ENCODE measurements at regions not wholly inside any gene's neighbourhood (a gene's known extent, or its start where the extent isn't known, plus 50 kb on each side); places are given as distances from the start of the nearest gene placed in this dataset.

GRCh38 chr7:26034391-26034790, 117.6 kb upstream of the NFE2L3 start:
- H3K9me3 ChIP-seq: no peaks in the 10 kb centered on the region
- DNase-seq: no peak
- intact Hi-C loops (cut with DNase I): no loop called here
- no peak overlapping the region for H3K27ac ChIP-seq
- 51% methylated on average over 3 of the region's 3 CpGs for WGBS (ENCODE audit: insufficient coverage, low coverage, low lambda C conversion rate, missing lambda C conversion rate)
- no peaks in the 10 kb centered on the region for H3K36me3 ChIP-seq
- no peak for ATAC-seq
- TF ChIP-seq CTCF (IDR thresholded peaks at IDR 0.05): no peak
- no peak overlapping the region for H3K4me3 ChIP-seq
- no peaks in the 10 kb centered on the region for H3K4me1 ChIP-seq
- no peaks in the 10 kb centered on the region for H3K27me3 ChIP-seq

- no peaks in the 10 kb centered on the region for H3K36me3 ChIP-seq
- no peaks in the 10 kb centered on the region for H3K27me3 ChIP-seq
- intact Hi-C loops (cut with DNase I): no loop called here
- no peak overlapping the region for H3K4me3 ChIP-seq
- TF ChIP-seq POLR2A (IDR thresholded peaks at IDR 0.05): no peak
- TF ChIP-seq CTCF (IDR thresholded peaks at IDR 0.05): no peak
- ATAC-seq (no peak), DNase-seq (no peak)
- no peaks in the 10 kb centered on the region for H3K4me1 ChIP-seq
- no peaks in the 10 kb centered on the region for H3K9me3 ChIP-seq
- H3K27ac ChIP-seq: no peak overlapping the region
Measured at GRCh38 chr7:26035552-26035951, 116.4 kb upstream of the NFE2L3 start.

- no peak for ATAC-seq
Measured at GRCh38 chr7:26036092-26036491, 115.9 kb upstream of the NFE2L3 start.

GRCh38 chr7:26038201-26038990, 113.6 kb upstream of the NFE2L3 start:
- H3K9me3 ChIP-seq: no peaks in the 10 kb centered on the region
- no peaks in the 10 kb centered on the region for H3K27me3 ChIP-seq
- no peaks in the 10 kb centered on the region for H3K4me1 ChIP-seq
- H3K4me3 ChIP-seq: no peak overlapping the region
- WGBS (ENCODE audit: insufficient coverage, low coverage, low lambda C conversion rate, missing lambda C conversion rate): 47% methylated on average over 8 of the region's 9 CpGs
- ATAC-seq: no peak
- intact Hi-C loops (cut with DNase I): no loop called here
- H3K27ac ChIP-seq: no peak overlapping the region
- TF ChIP-seq CTCF (IDR thresholded peaks at IDR 0.05): no peak
- no peak for TF ChIP-seq POLR2A (IDR thresholded peaks at IDR 0.05)
- no peaks in the 10 kb centered on the region for H3K36me3 ChIP-seq
- DNase-seq: no peak

More at GRCh38 chr7:26036092-26036491, 115.9 kb upstream of the NFE2L3 start:
- 73% methylated on average over 1 of the region's 1 CpG for WGBS (ENCODE audit: insufficient coverage, low coverage, low lambda C conversion rate, missing lambda C conversion rate)
- no peaks in the 10 kb centered on the region for H3K4me1 ChIP-seq
- H3K27ac ChIP-seq: no peak overlapping the region
- no peak for DNase-seq
- H3K9me3 ChIP-seq: no peaks in the 10 kb centered on the region
- no peaks in the 10 kb centered on the region for H3K27me3 ChIP-seq
- no peak for TF ChIP-seq POLR2A (IDR thresholded peaks at IDR 0.05)
- no peak for TF ChIP-seq CTCF (IDR thresholded peaks at IDR 0.05)
- H3K36me3 ChIP-seq: no peaks in the 10 kb centered on the region
- H3K4me3 ChIP-seq: no peak overlapping the region
- intact Hi-C loops (cut with DNase I): no loop called here

GRCh38 chr7:26040085-26040484, 111.9 kb upstream of the NFE2L3 start:
- Histone ChIP-seq H3K4me3 (no peak overlapping the region), H3K36me3 (no peaks in the 10 kb centered on the region), H3K27ac (no peak overlapping the region), H3K4me1 (no peaks in the 10 kb centered on the region), H3K9me3 (no peaks in the 10 kb centered on the region), H3K27me3 (no peaks in the 10 kb centered on the region)
- intact Hi-C loops (cut with DNase I): no loop called here
- ATAC-seq: no peak
- WGBS (ENCODE audit: insufficient coverage, low coverage, low lambda C conversion rate, missing lambda C conversion rate): 88% methylated on average over 2 of the region's 5 CpGs
- no peak for DNase-seq
- TF ChIP-seq POLR2A (IDR thresholded peaks at IDR 0.05) (no peak), CTCF (IDR thresholded peaks at IDR 0.05) (no peak)
